ENCODE measurements at regions not wholly inside any gene's neighbourhood (a gene's known extent, or its start where the extent isn't known, plus 50 kb on each side); places are given as distances from the start of the nearest gene placed in this dataset.

DNA sequence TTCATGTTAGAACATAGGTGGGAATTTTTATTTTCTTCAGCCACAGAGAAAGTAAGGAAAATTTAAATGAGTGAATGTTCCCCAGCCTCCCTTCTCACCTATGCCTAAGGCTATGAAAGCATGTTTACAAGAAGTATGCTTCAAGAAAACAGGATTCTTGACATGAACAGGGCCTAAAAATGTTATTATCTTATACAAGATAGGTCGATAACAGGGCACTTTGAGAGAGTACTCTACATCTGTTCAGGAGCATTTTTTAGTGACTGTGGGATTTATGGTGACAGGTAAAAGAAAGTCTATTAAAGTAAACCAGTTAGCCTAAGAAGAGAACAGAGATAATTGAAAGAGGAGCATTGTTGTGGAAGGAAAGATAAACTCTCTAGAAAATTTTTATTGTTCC is 222.9 kb upstream of the DAAM1 start:
- 75 to 82% methylated on average over 1 of the region's 1 CpG for whole genome bisulfite sequencing, 2 donors
- no peaks in the 10 kb centered on the region for H3K36me3 ChIP-seq (replicated peaks in 1 of 2; ENCODE audit: insufficient read depth in 1 of 2, low read depth in 2 of 2)
- DNase-seq (no peak), ATAC-seq (no peak)
- H3K4me1 ChIP-seq = peaks cover 7% of the 10 kb centered on the region
- intact Hi-C loops (cut with DNase I) = no loop called here
- no peak overlapping the region for H3K27ac ChIP-seq
- H3K4me3 ChIP-seq = no peak overlapping the region
- no peaks in the 10 kb centered on the region for H3K27me3 ChIP-seq
- H3K9me3 ChIP-seq = no peaks in the 10 kb centered on the region
- TF ChIP-seq, protein P1, sequence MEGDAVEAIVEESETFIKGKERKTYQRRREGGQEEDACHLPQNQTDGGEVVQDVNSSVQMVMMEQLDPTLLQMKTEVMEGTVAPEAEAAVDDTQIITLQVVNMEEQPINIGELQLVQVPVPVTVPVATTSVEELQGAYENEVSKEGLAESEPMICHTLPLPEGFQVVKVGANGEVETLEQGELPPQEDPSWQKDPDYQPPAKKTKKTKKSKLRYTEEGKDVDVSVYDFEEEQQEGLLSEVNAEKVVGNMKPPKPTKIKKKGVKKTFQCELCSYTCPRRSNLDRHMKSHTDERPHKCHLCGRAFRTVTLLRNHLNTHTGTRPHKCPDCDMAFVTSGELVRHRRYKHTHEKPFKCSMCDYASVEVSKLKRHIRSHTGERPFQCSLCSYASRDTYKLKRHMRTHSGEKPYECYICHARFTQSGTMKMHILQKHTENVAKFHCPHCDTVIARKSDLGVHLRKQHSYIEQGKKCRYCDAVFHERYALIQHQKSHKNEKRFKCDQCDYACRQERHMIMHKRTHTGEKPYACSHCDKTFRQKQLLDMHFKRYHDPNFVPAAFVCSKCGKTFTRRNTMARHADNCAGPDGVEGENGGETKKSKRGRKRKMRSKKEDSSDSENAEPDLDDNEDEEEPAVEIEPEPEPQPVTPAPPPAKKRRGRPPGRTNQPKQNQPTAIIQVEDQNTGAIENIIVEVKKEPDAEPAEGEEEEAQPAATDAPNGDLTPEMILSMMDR (IDR thresholded peaks at IDR 0.05) = no peak
- no peak for TF ChIP-seq POLR2A (IDR thresholded peaks at IDR 0.05)

DNA sequence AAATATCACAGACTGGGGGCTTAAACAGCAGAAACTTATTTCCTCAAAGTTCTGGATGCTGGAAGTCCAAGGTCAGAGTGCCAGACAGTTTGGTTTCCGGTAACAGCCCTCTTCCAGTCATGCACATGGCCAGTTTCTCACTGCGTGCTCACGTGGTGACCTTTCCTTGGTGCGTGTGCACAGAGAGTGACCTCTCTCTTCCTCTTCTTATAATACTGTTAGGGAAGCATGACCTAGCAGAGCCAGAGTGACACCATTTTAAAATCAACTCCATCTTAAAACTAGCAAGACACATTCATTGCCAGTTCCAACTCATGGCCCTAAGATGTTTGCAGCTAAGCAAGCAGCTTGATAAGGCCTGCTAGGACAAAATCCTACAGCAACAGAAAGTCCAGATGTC is 221.5 kb upstream of the DAAM1 start:
- ATAC-seq (peak; percentile 48), DNase-seq (peak; percentile 21 to 64 (median 60))
- 35 to 65% methylated on average over 4 of the region's 4 CpGs for WGBS, 2 donors
- Histone ChIP-seq H3K36me3 (replicated peaks in 1 of 2; ENCODE audit: insufficient read depth in 1 of 2, low read depth in 2 of 2) (no peaks in the 10 kb centered on the region), H3K27me3 (no peaks in the 10 kb centered on the region), H3K4me1 (peaks cover 7% of the 10 kb centered on the region), H3K4me3 (no peak overlapping the region), H3K27ac (peak overlapping the region in 1 of 4 donors; percentile 44), H3K9me3 (no peaks in the 10 kb centered on the region)
- TF ChIP-seq, protein P1 (IDR thresholded peaks at IDR 0.05) = no peak
- no peak for TF ChIP-seq POLR2A (IDR thresholded peaks at IDR 0.05)
- intact Hi-C loops (cut with DNase I) = no loop called here

DNA sequence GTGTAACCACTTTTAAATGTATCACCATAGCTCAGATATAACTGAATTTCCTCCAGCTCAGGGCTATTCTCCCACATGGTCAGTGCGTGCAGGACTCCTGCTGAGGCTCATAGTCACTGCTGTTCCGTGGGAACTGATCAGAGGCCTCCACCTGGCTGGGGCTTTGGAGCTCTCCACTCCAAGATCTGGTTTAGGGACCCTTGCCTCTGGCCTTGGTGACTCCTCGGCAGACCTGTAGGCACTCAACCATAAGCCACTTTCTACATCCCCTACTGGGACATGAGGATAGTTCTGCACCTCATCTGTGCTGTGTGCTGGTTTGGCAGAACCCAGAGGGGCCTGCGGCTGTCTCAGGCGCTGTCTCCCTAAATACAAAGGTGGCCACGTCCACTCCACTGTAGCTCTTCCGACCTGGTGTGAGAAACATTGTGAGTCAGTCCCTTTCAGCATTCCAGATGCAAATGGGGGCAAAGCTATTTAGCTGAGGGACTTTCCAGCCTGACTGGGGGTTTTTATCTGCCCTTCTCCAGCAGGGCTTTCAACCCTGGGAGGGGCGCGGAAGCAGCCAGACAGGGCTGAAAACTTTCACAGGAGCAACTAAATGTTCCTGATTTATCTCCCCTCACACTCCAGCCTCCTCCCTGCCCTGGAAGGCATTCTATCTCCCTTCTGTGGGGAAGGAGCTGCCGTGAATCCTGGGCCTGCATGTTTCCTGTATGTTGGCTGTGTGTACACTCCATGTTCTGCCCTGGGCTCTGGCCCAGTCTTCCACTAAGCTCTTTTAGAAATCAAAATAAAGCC is 218.3 kb upstream of the DAAM1 start:
- Histone ChIP-seq H3K9me3 (no peaks in the 10 kb centered on the region), H3K36me3 (replicated peaks in 1 of 2; ENCODE audit: insufficient read depth in 1 of 2, low read depth in 2 of 2) (no peaks in the 10 kb centered on the region), H3K4me1 (no peaks in the 10 kb centered on the region), H3K27ac (peak overlapping the region in 3 of 4 donors; percentile 7 to 56 (median 32)), H3K4me3 (no peak overlapping the region), H3K27me3 (no peaks in the 10 kb centered on the region)
- DNase-seq (peak in 3 of 4 donors; percentile 24 to 65 (median 39)), ATAC-seq (peak; percentile 53)
- TF ChIP-seq POLR2A (IDR thresholded peaks at IDR 0.05) = peak in 1 of 3 donors; percentile 10
- TF ChIP-seq, protein P1 (IDR thresholded peaks at IDR 0.05) = no peak
- 65 to 66% methylated on average over 10 of the region's 10 CpGs for WGBS, 2 donors
- intact Hi-C loops (cut with DNase I) = no loop called here

GRCh38 chr14:58972233-58973017 is 216.0 kb upstream of the DAAM1 start:
- H3K9me3 ChIP-seq = no peaks in the 10 kb centered on the region
- H3K4me1 ChIP-seq = no peaks in the 10 kb centered on the region
- H3K36me3 ChIP-seq (replicated peaks in 1 of 2; ENCODE audit: insufficient read depth in 1 of 2, low read depth in 2 of 2) = no peaks in the 10 kb centered on the region
- ATAC-seq = no peak
- no peak for DNase-seq
- H3K27ac ChIP-seq = no peak overlapping the region
- no peaks in the 10 kb centered on the region for H3K27me3 ChIP-seq
- TF ChIP-seq, protein P1 (IDR thresholded peaks at IDR 0.05) = no peak
- no peak for TF ChIP-seq POLR2A (IDR thresholded peaks at IDR 0.05)
- no peak overlapping the region for H3K4me3 ChIP-seq
- intact Hi-C loops (cut with DNase I) = no loop called here
- 38 to 57% methylated on average over 7 of the region's 7 CpGs for WGBS, 2 donors
